ENCODE measurements at regions not wholly inside any gene's neighbourhood (a gene's known extent, or its start where the extent isn't known, plus 50 kb on each side); places are given as distances from the start of the nearest gene placed in this dataset.

DNA sequence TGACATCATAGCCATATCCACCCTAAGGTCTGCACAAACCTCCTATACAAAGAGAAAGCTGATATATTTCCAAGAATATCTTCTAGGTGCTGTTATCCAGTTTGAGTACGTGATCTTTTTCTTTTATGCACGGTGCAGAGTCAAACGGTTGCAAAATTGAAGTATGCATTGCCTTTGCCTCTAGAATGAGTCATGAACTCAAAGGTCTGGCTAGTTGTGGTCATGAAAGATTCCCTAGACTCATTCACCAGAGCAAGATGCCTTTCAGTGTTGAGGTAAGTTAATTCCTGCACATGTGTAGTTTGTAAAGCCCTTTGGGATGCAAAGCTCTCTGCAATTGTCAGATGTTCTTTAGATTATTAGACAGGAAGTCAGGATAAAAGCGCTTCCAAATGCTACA is 704.4 kb downstream of the PCDH19 start:
- DNase-seq = peak; percentile 0

DNA sequence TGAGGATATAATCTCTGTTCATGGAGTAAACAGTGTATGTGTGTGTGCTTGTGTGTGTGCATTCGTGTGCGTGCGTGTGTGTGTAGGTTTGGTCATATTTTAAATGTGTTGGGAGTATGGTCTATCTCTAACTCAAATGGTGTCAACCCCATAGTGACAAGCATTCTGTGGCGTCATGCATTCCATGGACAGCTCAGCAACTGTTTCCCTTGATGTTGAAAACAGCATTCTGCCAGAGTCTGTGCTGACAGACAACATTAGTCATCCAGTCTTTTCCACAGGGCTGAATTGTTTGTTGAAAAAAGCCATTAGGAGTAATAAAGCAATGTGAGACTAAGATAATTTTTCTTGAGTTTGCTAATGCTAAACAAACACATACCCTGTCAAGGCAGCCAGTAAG is 706.6 kb downstream of the PCDH19 start:
- DNase-seq = no peak

DNA sequence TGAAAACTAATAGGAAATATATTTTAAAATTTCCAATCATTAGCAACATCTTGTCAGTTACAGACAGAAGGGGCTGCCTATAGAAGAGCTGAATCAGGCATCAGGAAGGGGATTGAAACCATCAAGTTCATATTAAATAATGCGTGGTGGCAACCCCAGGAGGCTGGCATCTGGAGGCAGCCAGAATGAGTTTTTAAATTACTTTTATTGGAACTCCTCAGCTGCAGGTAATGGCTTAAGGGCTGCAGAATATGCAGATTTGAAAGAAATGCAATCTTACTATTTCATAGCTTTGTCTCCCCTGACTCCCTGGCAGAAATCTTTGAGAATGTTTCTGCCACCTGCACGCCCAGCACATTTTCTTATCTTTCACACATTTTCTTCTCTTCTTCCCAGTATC is 711.6 kb downstream of the PCDH19 start:
- DNase-seq = no peak

GRCh38 chrX:99663136-99663535 is 746.9 kb downstream of the PCDH19 start:
- no peak for DNase-seq

DNA sequence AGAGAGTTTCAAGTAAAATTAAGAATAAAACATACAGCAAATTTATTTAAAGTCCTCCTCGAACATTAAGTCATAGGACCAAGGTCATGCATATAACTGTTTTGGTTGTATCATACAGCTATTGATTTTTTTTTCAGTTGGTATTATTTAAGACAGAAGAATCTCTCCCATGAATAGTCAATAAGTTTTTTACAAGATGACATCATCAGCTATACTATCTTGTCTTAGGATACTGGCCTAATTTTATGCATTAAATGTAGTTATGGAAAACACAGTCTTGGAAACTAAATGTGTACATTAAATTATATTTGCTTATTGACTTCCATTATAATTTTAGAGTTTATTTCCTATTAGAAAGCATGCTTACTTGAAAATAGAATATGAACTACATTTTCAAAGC is 755.9 kb downstream of the PCDH19 start:
- no peak for DNase-seq

GRCh38 chrX:99653352-99653751 is 756.7 kb downstream of the PCDH19 start:
- DNase-seq = no peak

DNA sequence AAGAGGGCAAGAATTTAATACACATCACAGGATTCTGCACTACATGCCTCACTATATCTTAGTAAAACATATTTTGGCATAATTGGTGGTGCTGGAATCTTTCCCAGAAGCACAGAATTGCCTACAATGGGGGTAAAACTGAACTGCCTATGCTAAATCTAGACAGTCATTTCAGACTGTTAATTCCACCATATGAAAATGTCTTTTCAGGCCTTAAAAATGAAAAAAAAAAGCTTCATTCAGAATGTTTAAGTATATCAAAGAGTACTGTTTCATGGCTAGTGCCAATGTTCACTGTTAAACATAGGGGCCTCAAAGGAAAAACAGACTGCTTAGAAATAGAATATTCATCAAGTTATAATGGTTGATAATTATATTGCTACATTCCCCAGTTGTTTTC is 797.0 kb downstream of the PCDH19 start:
- DNase-seq = no peak

DNA sequence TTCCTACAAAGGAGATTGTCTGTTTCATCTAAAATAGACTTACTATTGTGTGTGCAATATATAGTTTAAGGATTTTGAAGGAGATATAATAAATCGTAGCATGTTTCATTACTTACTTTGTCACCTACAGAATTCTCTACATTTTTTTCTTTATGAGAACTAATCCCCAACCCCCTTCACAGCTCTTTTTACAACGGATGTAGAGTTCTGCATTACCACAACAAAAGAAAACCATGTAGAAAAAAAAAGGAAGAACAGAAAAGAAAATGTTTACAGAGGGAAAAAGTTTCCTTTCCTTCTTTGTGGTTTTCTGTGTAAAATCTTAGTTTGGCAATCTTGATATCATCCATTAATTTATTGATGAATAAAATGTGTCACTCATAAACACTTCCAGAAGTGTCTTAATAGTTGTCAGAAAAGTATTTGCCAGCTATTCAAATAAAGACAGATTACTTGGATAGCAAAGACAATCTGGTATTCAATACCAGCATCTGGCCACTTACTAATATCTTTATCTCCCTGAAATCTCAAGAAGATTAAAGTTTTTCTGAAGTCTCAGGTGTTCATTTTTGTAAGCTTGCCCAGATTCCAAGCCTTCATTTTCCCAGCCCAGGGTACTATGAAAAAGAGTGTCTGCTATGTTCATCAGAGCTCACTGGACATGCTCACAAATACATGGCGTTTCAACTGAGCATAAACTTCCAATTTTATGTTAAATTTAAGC is 806.8 kb downstream of the PCDH19 start:
- DNase-seq = no peak

DNA sequence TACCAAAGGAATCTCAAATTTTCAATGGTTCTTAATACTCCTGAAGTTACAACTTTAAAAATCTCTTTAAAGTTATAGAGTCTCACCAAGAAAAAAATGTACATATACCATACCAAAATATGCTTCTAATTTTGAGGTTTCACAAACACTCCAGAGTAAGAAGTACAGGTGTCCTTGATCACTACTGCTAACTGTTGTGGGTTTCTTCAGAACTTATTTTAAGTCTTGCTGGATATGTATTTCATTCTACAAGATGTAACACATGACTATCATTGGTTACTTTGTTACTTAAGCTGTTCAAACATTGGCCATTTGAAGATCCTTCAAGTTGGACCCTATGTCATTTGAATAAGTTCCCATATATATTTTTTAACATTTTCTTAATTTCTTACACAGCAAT is 808.0 kb downstream of the PCDH19 start:
- DNase-seq = no peak

DNA sequence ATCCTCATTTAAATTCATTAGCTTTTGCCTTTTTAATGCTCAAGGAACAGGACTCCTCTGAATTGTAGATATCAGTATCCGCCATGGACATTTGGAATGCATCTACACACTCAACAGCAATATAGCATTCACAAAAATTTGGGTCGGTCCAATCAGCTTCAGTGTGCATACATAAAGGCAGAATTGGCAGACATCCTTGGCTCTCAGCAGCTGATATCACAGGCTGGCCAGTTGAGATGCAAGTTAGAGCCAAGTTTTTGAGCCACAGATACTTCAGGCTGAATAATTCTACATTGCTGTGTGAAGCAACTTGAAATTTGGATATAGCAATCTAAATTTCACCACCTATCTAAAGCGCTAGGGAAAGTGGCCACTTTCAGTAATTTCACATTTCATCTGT is 821.1 kb downstream of the PCDH19 start:
- DNase-seq = no peak

GRCh38 chrX:99572711-99573110 is 837.4 kb downstream of the PCDH19 start:
- DNase-seq = no peak

- DNase-seq = no peak
Observed at GRCh38 chrX:99549381-99549780, 860.7 kb downstream of the PCDH19 start.

- no peak for DNase-seq
Observed at GRCh38 chrX:99522450-99522849, 887.6 kb downstream of the PCDH19 start.

DNA sequence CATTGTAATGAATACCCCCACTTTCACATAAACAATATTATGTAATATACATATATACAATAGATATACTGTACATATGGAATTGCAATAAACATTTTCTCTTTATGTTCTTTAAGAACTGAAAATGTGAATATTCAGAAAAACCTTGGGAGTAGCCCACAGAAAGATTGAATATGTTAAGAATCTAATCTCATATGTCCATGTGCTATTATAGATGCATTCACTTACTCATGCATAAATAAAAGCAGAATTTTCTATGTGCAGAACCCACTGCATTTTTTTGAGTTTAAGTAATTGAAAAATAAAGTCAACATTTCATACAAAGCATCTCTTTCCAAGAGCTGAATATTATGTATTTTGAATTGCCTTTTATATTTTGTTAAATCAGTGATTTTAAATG is 902.3 kb downstream of the PCDH19 start:
- DNase-seq = no peak

DNA sequence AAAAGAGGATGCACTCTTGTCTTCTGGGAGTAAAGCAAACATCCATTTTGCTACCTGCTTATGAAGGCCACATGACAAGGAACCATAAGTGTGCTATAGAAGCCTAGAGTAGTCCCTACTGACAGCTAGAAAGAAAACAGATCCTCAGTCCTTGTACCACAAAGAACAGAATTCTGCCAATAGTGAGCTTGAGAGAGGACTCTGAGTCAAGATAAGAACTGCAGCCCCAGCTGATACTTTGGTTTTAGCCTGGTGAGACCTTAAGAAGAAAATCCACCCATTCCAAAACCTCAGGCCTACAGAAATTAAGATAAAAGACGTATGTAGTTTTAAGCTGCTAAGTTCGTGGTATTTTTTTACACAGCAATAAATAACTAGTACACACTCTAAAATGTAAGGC is 914.6 kb downstream of the PCDH19 start:
- DNase-seq = no peak

DNA sequence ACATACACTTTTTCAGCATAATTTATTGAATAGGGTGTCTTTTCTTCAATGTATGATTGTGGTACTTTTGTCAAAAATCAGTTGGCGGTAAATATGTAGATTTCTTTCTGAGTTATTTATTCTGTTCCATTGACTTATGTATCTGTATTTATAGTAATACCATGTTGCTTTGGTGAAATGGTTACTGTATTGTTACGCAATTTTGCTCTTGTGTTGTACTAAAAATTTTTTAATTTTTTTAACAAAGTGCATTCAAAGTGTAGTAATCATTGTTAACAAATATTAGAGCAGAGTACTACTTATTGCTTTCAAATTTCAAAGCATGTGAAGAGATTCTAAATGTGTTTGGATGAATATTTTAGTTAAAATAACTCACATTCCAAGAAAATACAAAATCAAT is 915.4 kb downstream of the PCDH19 start:
- DNase-seq = no peak

GRCh38 chrX:99480728-99481127 is 929.3 kb downstream of the PCDH19 start:
- no peak for DNase-seq

DNA sequence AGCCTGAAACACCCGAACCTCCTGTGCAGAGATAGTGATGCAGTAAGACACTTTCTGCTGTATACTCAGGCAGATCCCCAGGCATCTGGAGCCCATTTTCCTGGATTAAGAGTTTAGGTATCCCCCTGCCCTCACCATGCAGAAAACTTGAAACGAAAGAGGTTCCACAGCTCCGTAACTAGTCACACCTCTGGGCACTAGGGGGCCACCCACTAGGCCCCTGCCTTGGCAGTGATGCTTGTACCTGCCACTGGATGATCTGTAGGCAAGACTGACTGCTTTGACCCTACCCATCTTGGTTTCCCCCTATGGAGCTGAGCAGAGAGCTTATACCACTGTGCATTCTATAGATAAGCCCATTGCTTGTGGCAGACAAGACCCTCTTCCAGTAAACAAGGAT is 940.6 kb downstream of the PCDH19 start:
- no peak for DNase-seq

GRCh38 chrX:99468993-99469392 is 941.1 kb downstream of the PCDH19 start:
- no peak for DNase-seq

- no peak for DNase-seq
Observed at GRCh38 chrX:99461223-99461622, 948.9 kb downstream of the PCDH19 start.

- DNase-seq = no peak
Observed at GRCh38 chrX:99445336-99445735, 964.7 kb downstream of the PCDH19 start.

- no peak for DNase-seq
Observed at GRCh38 chrX:99421796-99422195, 988.3 kb downstream of the PCDH19 start.

DNA sequence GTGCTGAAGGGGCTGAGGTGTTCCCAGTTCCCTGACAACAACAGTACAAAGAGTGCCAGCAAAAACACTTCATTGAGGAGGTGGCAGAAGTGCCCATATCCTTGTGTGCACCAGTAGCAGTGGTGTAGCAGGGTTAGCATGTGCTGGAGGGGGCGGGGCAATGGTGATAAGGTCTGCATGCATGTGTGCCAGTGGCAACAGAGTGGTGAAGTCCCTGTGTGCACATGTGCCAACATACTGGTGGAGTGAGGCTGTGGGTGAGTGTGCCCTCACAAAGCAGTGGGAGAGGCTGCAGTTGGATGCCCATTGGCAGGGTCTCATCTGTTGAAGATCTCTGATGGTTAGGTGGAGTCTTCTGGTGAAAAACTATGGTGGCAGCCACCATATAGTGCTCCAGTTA is 994.6 kb downstream of the PCDH19 start:
- DNase-seq = no peak

GRCh38 chrX:99413317-99413716 is 996.8 kb downstream of the PCDH19 start:
- no peak for DNase-seq

GRCh38 chrX:99398545-99398944 is 1011.5 kb downstream of the PCDH19 start:
- no peak for DNase-seq

- DNase-seq = no peak
Observed at GRCh38 chrX:99397879-99398278, 1012.2 kb downstream of the PCDH19 start.
